H1 (cell line): ENCODE measurements at regions not wholly inside any gene's neighbourhood (a gene's known extent, or its start where the extent isn't known, plus 50 kb on each side); places are given as distances from the start of the nearest gene placed in this dataset.

Experiments
- CHD2 ChIP-seq: IDR thresholded peaks from 2 replicates; pipeline ENCODE4 v1.6.1; 2012; ENCODE audit warnings: low read length, improper control_type of control experiment
- NRF1 ChIP-seq: IDR thresholded peaks from 2 replicates; pipeline ENCODE4 v1.6.1; 2011; ENCODE audit warnings: mild to moderate bottlenecking, low read depth, low read length, improper control_type of control experiment
- SAP30 ChIP-seq: fragments of 300-600 bp; sonication (generic); IDR thresholded peaks from 2 replicates; pipeline ENCODE4 v1.7.1; 2012; ENCODE audit warnings: low read length, moderate library complexity, mild to moderate bottlenecking, inconsistent platforms; ENCODE audit not compliant: insufficient read depth, insufficient replicate concordance
- TF ChIP-seq, protein P1 (sequence below): IDR thresholded peaks from 2 replicates; pipeline ENCODE4 v1.6.1; 2011; ENCODE audit warnings: low read depth, mild to moderate bottlenecking, low read length; ENCODE audit not compliant: insufficient read depth
- TF ChIP-seq, protein P2 (sequence below): IDR thresholded peaks from 2 replicates; pipeline ENCODE4 v1.6.1; 2012; ENCODE audit warnings: inconsistent platforms

- TF ChIP-seq NRF1 (no peak), SAP30 (no peak), CHD2 (no peak)
- TF ChIP-seq, protein P1, sequence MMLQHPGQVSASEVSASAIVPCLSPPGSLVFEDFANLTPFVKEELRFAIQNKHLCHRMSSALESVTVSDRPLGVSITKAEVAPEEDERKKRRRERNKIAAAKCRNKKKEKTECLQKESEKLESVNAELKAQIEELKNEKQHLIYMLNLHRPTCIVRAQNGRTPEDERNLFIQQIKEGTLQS = no peak
- TF ChIP-seq, protein P2, sequence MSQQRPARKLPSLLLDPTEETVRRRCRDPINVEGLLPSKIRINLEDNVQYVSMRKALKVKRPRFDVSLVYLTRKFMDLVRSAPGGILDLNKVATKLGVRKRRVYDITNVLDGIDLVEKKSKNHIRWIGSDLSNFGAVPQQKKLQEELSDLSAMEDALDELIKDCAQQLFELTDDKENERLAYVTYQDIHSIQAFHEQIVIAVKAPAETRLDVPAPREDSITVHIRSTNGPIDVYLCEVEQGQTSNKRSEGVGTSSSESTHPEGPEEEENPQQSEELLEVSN = peak; percentile 87
- TF ChIP-seq, all 59 proteins: peak for 2
Observed at GRCh38 chr7:1369916-1370657, 89.2 kb downstream of the MICALL2 start (continued).
